ENCODE measurements at regions not wholly inside any gene's neighbourhood (a gene's known extent, or its start where the extent isn't known, plus 50 kb on each side); places are given as distances from the start of the nearest gene placed in this dataset.

DNA sequence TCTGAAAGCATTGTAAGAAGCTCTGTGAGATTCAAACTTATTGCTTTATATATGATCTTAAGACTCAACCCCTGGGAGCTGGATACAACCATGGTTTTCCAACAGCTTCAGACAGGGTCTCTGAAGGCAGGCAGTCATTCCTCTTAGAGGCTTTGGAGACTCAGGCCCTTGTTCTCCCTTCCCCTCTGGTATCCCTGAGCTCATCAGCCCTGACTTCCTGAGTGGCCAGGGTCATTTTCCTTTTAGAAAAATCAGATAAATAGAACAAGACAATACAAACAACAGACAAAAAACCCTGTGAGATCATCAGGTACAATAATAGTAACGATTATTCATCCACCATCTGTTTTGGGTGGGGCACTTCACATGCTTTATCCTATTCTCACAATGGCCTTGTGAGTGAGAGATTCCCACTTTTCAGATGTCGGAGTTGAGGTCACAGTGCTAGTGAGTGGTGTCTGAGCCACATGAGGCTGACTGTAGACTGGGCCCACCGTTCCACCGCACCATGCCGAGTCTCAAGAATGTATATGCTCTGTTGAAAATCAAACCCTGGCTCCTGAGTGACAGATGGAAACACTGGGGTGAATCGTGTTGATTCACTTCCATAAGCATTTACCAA, 144.2 kb downstream of the CXCL12 start:
- no peak for FAIRE-seq

DNA sequence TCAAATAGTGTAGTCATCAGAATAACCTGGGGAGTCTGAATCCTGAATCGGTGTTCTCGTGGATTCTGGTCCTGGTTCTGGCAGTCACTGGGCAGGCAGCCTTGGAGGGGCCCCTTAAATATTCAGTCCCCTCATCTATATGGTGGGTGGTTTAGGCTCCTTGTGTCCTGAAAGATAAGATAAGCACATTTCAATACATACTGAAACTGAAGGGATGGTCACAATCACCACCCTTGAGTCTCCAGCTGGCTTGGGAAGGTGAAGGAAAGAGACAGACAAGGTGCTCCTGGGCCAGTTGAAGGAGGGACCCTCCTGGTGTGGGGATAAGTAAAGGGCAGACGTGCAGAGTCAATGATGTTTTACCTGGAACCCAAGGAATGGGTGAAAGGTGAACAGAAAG, 146.7 kb downstream of the CXCL12 start:
- FAIRE-seq = no peak

- FAIRE-seq = no peak
Measured at GRCh38 chr10:44237364-44238049, 147.4 kb downstream of the CXCL12 start.

DNA sequence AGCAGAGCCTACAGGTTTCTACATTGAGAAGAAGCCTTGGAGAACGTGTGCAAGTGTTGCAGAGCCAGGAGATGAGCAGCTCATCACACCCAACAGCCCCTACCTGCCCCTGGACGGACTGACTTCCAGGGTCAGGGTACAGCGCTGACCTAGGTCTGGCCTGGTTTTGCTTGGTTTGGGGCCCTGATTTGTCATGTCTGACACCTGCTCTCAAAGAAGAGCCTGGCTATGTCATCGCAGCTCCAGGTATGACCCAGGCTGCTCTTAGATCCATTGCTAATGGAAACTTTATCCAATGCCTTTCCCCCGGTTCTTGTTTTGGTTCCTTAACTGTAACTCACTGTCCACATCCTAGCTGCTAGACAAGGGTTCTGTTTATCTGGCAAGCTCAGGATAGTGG, 149.5 kb downstream of the CXCL12 start:
- no peak for FAIRE-seq

DNA sequence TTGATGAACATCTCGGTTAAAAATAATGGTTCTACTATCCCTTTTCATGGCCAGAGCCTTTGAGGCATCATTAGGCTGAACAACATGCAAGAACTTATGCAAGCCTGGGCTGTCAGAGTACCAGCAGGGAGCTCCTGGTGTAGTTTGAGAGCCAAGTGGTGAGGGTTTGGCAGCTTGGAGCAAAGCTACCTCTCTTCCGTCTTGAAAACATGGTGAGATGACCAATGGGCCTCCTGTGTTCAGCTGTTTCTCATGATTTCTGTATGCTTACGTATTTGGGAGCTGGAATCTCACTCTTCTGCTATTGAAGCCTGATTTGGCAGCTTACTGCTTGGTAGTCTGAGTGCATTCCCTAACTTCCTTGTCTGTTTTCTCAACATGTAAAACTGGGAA, 150.4 kb downstream of the CXCL12 start:
- FAIRE-seq = no peak

- FAIRE-seq = no peak
Measured at GRCh38 chr10:44233561-44234482, 151.1 kb downstream of the CXCL12 start.

GRCh38 chr10:44217274-44217820, 167.6 kb downstream of the CXCL12 start:
- FAIRE-seq = no peak

GRCh38 chr10:44216073-44216472, 168.8 kb downstream of the CXCL12 start:
- FAIRE-seq = no peak

DNA sequence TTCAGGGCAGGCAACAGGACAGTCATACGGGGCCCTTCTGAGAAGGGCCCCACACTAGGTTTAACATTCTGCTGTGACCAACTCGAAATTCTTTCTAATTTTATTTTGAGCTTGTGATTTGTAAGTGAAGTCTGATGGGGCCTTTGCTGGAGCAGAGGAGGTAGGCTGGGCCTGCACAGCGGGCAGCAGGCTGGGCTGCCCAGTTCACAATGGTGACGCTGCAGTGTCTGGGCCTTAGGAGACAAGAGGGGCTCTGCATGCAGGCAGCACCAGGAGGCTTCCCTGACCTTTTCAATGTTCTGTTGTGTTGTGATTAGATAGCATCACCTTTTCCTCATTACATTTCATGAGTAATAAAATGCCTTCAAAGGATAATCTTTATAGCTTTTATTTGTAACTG, 175.1 kb downstream of the CXCL12 start:
- no peak for FAIRE-seq

DNA sequence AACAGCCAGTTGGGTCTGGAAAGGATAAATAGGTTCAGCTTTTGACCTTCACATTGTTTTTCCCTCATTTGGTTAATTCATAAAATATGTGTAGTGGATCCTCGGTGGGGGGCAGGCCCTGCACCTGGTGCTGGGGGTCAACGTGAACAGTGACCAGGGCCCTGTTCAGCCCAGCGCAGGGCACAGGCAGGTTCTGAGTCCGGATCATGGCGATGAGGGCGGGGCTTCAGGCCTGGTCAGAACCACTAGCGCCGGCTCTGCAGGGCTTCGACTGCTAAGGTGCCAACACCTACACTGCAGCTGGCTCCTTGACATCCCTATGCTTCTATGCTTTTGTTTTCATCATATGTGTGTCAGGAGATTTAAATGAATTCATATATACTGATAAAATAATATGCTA, 177.7 kb downstream of the CXCL12 start:
- FAIRE-seq = no peak

- no peak for FAIRE-seq
Measured at GRCh38 chr10:44206127-44206818, 178.6 kb downstream of the CXCL12 start.

- FAIRE-seq = no peak
Measured at GRCh38 chr10:44205067-44205466, 179.8 kb downstream of the CXCL12 start.

GRCh38 chr10:44203535-44203934, 181.4 kb downstream of the CXCL12 start:
- FAIRE-seq = no peak

GRCh38 chr10:44202952-44203351, 181.9 kb downstream of the CXCL12 start:
- FAIRE-seq = no peak

- FAIRE-seq = no peak
Measured at GRCh38 chr10:44201656-44202055, 183.2 kb downstream of the CXCL12 start.

GRCh38 chr10:44201011-44201410, 183.9 kb downstream of the CXCL12 start:
- FAIRE-seq = no peak

- FAIRE-seq = no peak
Measured at GRCh38 chr10:44199991-44200655, 184.8 kb downstream of the CXCL12 start.

DNA sequence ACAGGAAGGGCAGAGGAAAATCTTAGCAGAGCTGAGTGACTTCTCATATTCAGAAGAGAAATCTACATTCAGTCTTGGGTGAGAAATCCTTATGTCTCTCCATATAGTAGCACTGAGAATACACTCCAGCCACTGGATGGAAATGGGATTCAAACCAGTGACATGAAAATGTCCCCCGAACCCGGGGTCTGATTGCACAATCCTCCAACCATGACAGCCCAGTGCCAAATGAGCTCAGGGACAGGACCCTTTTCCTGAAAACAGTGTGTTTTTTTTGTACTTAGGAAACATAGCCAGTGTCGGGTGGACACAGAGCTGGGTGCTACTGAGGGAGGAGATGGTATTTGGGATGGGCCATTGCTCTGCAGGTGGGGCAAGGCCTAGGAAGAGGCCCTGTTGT, 185.6 kb downstream of the CXCL12 start:
- no peak for FAIRE-seq

DNA sequence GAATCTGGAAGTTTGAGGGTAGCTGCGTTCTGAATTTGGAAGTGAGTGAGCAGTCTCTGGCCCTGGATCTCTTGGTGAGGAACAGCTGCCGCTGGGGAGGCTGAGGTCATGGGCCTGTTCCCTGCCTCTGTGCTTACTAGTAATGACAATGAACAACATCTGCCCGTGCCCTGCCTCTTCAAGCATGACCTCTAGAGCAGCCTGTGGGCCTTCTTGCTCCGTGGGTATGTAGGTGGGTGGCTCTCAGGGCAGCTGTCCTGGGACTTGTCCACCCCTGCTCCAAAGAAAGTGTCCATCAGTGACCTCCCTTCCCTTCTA, 186.2 kb downstream of the CXCL12 start:
- FAIRE-seq = no peak

DNA sequence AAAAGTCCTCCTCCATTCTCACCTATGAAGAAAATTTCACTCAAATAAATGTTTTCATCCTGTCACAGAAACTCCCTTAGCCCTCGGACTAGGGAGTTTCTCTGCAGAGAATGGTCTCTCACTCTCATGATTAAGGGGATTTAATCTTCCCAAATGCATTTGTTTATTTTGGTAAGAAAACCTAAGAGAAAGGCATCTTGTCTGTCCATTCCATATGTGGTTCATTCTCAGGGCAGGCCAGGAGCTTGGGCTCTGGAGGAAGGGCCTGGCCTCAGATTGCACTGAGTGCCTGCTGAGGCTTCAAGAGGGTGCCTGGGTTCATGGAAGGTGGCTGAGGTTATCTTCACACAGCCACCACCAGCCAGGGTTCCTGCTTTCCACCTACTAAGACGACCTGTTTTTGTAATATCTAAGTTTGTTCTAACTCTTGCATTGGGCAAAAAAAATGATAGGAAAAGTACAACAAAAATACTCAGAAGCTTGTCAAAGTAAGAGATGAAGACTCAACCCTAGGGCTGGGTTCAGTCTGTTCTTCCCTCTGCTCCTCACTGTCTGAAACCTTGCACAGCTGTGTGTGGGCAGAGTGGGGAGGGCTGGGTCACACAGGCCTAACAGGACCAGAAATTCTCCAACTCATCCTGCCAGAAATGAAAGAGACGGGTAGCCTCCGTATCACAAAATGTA, 186.7 kb downstream of the CXCL12 start:
- no peak for FAIRE-seq

DNA sequence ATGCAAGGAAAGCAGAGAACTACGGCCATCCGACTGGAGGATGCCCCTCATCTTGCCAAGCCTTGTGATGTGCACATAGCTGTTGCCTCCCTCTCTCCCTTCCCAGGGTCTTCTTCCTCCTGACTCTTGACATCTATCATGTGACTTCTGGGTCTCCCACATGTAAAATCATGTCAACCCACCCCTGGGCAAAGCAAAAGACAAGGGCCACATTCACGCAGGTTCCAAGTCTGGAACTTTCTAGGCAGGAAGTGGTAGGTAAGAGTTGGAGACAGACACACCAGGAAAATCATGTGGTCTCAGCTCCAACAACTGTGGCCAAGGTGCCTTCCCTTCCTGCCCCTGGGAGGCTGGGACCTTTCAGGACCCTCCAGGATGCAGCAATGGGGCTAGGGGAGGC, 187.3 kb downstream of the CXCL12 start:
- FAIRE-seq = no peak

DNA sequence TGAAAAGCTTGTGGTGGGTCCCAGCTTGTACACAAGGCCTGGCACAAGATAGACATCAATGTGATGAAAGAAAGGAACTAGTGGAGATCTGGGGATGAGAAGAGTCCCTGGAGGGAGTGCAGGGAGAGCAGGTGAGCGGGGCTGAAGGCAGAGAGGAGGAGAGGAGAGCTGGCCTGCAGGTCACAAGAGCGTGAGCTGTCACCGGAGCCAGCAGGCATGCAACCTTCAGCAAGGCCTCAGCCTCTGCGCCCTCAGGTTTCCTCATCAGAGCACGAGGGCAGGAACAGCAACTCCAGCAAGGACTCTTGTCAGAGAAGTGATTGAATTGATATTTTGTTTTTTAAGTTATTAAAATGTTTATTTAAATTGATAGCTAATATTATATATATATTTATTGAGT, 188.6 kb downstream of the CXCL12 start:
- no peak for FAIRE-seq

Measured in endometrium (tissue), 2 donors.